ENCODE measurements at regions not wholly inside any gene's neighbourhood (a gene's known extent, or its start where the extent isn't known, plus 50 kb on each side); places are given as distances from the start of the nearest gene placed in this dataset.

DNA sequence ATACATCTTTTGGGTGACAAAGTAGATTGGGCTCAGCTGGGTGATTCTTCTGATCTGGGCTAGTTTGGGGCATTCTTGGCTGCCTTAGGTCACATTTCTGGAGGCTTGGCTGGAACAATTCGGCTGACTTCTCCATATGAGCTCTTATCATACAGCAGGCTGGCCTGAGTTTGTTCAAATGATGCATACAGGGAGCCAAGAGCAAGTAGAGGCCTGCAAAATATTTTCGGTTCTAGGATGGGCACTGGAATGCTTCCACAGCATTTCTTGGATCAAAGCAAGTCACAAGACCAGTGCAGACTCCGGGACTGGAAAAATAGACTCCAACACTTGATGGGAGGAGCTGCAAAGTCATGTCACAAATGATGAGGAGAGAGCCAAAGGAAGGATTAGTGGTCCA lies 98.4 kb downstream of the SCG2 start:
- DNase-seq, result no peak
- H3K4me3 ChIP-seq, result no peak overlapping the region
- H3K36me3 ChIP-seq (ENCODE audit: low read depth, missing control alignments), result no peaks in the 10 kb centered on the region
- H3K9me3 ChIP-seq, result no peaks in the 10 kb centered on the region
- TF ChIP-seq POLR2A (IDR thresholded peaks at IDR 0.05), result no peak
- TF ChIP-seq, protein P1, sequence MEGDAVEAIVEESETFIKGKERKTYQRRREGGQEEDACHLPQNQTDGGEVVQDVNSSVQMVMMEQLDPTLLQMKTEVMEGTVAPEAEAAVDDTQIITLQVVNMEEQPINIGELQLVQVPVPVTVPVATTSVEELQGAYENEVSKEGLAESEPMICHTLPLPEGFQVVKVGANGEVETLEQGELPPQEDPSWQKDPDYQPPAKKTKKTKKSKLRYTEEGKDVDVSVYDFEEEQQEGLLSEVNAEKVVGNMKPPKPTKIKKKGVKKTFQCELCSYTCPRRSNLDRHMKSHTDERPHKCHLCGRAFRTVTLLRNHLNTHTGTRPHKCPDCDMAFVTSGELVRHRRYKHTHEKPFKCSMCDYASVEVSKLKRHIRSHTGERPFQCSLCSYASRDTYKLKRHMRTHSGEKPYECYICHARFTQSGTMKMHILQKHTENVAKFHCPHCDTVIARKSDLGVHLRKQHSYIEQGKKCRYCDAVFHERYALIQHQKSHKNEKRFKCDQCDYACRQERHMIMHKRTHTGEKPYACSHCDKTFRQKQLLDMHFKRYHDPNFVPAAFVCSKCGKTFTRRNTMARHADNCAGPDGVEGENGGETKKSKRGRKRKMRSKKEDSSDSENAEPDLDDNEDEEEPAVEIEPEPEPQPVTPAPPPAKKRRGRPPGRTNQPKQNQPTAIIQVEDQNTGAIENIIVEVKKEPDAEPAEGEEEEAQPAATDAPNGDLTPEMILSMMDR (IDR thresholded peaks at IDR 0.05), result no peak
- no peaks in the 10 kb centered on the region for H3K4me1 ChIP-seq
- intact Hi-C loops (cut with DNase I; ENCODE audit: low total_unique reads), result no loop called here
- 79% methylated on average over 3 of the region's 3 CpGs for WGBS, 2 donors
- H3K27ac ChIP-seq, result no peak overlapping the region
- no peaks in the 10 kb centered on the region for H3K27me3 ChIP-seq

DNA sequence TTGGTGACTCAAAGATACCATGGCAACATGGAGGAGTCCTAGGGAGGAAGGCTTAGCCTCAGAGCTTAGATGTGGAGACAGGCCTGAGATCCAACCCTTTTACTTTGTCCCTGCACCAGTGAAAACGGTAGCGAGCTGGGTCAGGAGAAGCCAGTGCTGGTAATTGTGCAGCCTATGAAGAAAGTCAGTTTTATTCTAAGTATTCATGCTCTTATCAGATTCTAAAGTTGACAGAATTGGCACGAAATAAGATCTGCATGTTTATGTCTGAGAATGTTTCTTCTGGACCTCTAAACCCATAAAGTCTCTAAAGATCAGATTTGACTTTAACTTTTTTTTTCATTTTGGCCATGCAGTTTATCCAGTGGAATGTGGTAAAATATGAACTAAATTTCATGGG lies 93.8 kb downstream of the SCG2 start:
- no peak for DNase-seq
- intact Hi-C loops (cut with DNase I; ENCODE audit: low total_unique reads), result no loop called here
- no peaks in the 10 kb centered on the region for H3K9me3 ChIP-seq
- no peak for TF ChIP-seq POLR2A (IDR thresholded peaks at IDR 0.05)
- TF ChIP-seq, protein P1 (IDR thresholded peaks at IDR 0.05), result no peak
- H3K27ac ChIP-seq, result no peak overlapping the region
- no peaks in the 10 kb centered on the region for H3K4me1 ChIP-seq
- H3K4me3 ChIP-seq, result no peak overlapping the region
- no peaks in the 10 kb centered on the region for H3K27me3 ChIP-seq
- WGBS, 2 donors, result 75 to 77% methylated on average over 3 of the region's 3 CpGs
- no peaks in the 10 kb centered on the region for H3K36me3 ChIP-seq (ENCODE audit: low read depth, missing control alignments)

DNA sequence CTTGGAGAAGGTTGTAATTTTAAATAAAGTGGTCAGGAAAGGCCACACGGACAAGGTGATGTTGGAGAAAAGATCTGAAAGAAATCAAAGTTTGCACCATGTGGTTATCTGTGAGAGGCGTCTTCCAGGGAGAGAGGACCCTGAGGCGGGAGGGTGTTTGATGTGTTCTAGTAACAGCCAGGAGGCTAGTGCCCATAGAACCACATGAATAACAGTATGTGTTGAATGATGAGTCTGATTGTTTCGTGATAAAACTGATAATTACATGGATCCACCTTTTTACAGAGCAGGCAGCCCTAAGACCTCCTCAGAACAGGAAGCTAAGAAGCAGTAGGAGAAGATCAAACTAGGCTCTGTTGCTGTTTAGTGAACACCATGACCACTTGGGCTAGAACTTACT lies 91.4 kb downstream of the SCG2 start:
- H3K9me3 ChIP-seq, result no peaks in the 10 kb centered on the region
- H3K4me1 ChIP-seq, result no peaks in the 10 kb centered on the region
- H3K36me3 ChIP-seq (ENCODE audit: low read depth, missing control alignments), result no peaks in the 10 kb centered on the region
- no peaks in the 10 kb centered on the region for H3K27me3 ChIP-seq
- H3K27ac ChIP-seq, result no peak overlapping the region
- WGBS, 2 donors, result 84 to 93% methylated on average over 4 of the region's 4 CpGs
- no peak for DNase-seq
- TF ChIP-seq POLR2A (IDR thresholded peaks at IDR 0.05), result no peak
- TF ChIP-seq, protein P1 (IDR thresholded peaks at IDR 0.05), result no peak
- H3K4me3 ChIP-seq, result no peak overlapping the region
- intact Hi-C loops (cut with DNase I; ENCODE audit: low total_unique reads), result no loop called here

DNA sequence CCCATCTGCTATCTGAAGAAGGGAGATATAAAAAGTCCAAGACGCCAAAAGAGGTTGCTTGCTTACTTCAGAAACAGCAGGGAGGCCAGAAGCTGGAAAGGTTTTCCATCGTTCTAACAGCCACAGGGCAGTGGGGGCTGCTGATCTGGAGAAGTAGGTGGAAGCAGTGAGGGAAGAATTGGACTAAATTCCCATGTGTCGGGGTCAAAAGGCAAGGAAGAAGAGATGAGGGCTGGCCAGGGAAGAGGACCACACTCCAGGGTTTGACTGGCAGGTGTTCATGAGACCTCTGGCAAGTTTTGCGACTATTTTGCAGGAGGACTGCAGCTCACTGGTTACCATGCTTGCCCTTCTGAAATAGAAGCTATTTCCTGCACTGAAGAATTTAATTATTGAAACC lies 91.0 kb downstream of the SCG2 start:
- no peak overlapping the region for H3K27ac ChIP-seq
- H3K4me1 ChIP-seq, result no peaks in the 10 kb centered on the region
- no peaks in the 10 kb centered on the region for H3K36me3 ChIP-seq (ENCODE audit: low read depth, missing control alignments)
- H3K4me3 ChIP-seq, result no peak overlapping the region
- DNase-seq, result no peak
- intact Hi-C loops (cut with DNase I; ENCODE audit: low total_unique reads), result no loop called here
- H3K27me3 ChIP-seq, result no peaks in the 10 kb centered on the region
- TF ChIP-seq, protein P1 (IDR thresholded peaks at IDR 0.05), result no peak
- no peak for TF ChIP-seq POLR2A (IDR thresholded peaks at IDR 0.05)
- WGBS, 2 donors, result 82 to 83% methylated on average over 4 of the region's 4 CpGs
- H3K9me3 ChIP-seq, result no peaks in the 10 kb centered on the region

DNA sequence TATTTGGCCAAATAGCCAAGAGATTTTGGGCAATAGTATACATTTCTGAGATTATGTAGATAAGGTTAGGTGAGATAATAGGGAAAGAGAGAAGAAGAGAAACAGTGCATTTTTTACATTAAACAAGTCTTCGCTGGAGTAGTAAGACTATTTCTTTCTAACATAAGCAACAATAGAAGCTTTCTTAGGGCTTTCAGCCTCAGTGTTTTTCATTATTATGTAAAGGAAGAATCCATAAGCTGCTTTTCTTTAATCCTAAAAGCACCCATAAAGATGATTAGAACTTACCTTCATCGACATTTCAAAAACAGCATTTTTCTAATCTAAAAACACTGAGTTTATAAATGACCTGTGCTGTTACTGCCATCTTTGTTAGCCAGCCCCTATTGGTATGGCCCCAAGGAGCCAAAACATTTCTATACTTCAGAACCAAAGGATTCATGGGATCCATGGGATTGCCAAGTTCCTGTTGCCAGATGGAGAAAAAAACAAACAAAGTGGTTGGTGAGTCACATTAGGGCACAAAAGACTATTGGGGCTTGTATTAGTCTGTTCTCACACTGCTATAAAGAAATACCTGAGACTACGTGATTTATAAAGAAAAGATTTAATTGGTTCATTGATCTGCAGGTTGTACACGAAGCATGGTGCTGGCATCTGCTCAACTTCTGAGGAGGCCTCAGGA lies 88.2 kb downstream of the SCG2 start:
- no peak overlapping the region for H3K4me3 ChIP-seq
- no peak for DNase-seq
- H3K4me1 ChIP-seq, result no peaks in the 10 kb centered on the region
- no peaks in the 10 kb centered on the region for H3K36me3 ChIP-seq (ENCODE audit: low read depth, missing control alignments)
- TF ChIP-seq, protein P1 (IDR thresholded peaks at IDR 0.05), result no peak
- no peak for TF ChIP-seq POLR2A (IDR thresholded peaks at IDR 0.05)
- 94 to 97% methylated on average over 4 of the region's 4 CpGs for WGBS, 2 donors
- no peaks in the 10 kb centered on the region for H3K9me3 ChIP-seq
- H3K27me3 ChIP-seq, result no peaks in the 10 kb centered on the region
- H3K27ac ChIP-seq, result no peak overlapping the region
- intact Hi-C loops (cut with DNase I; ENCODE audit: low total_unique reads), result no loop called here
